GM21367 (cell line): ENCODE measurements at regions not wholly inside any gene's neighbourhood (a gene's known extent, or its start where the extent isn't known, plus 50 kb on each side); places are given as distances from the start of the nearest gene placed in this dataset.
"Not testable (repeated sequence)": the region's sequence is repeated elsewhere in the genome, so short reads cannot be mapped to it uniquely, and the experiment has no call there.

Experiments
- ATAC-seq: cut with Tn5 transposase; IDR thresholded peaks from one replicate; pipeline ENCODE4 v1.9.1; 2021; ENCODE audit not compliant: unreplicated experiment

- ATAC-seq: peak; percentile 78
Observed at GRCh38 chr3:103134023-103134724, 699.4 kb downstream of the ZPLD1 start.

- ATAC-seq: no peak
Observed at GRCh38 chr3:103136621-103137020, 701.8 kb downstream of the ZPLD1 start.

- ATAC-seq: no peak
Observed at GRCh38 chr3:103137830-103138229, 703.0 kb downstream of the ZPLD1 start.

- no peak for ATAC-seq
Observed at GRCh38 chr3:103158183-103158582, 723.4 kb downstream of the ZPLD1 start.

- no peak for ATAC-seq
Observed at GRCh38 chr3:103166890-103167289, 732.1 kb downstream of the ZPLD1 start.

- no peak for ATAC-seq
Observed at GRCh38 chr3:103167850-103168249, 733.0 kb downstream of the ZPLD1 start.

- ATAC-seq: no peak
Observed at GRCh38 chr3:103169289-103169688, 734.5 kb downstream of the ZPLD1 start.

GRCh38 chr3:103170651-103171050 is 735.8 kb downstream of the ZPLD1 start:
- no peak for ATAC-seq

- ATAC-seq: no peak
Observed at GRCh38 chr3:103173940-103174339, 739.1 kb downstream of the ZPLD1 start.

- no peak for ATAC-seq
Observed at GRCh38 chr3:103181160-103181559, 746.3 kb downstream of the ZPLD1 start.

- no peak for ATAC-seq
Observed at GRCh38 chr3:103184772-103185171, 750.0 kb downstream of the ZPLD1 start.

- ATAC-seq: no peak
Observed at GRCh38 chr3:103189941-103190340, 755.1 kb downstream of the ZPLD1 start.

GRCh38 chr3:103195216-103195615 is 760.4 kb downstream of the ZPLD1 start:
- no peak for ATAC-seq

GRCh38 chr3:103203441-103203840 is 768.6 kb downstream of the ZPLD1 start:
- no peak for ATAC-seq

GRCh38 chr3:103210583-103210982 is 775.8 kb downstream of the ZPLD1 start:
- no peak for ATAC-seq

- ATAC-seq: peak; percentile 100
Observed at GRCh38 chr3:103218146-103218545, 783.3 kb downstream of the ZPLD1 start.

- no peak for ATAC-seq
Observed at GRCh38 chr3:103218793-103219192, 784.0 kb downstream of the ZPLD1 start.

- ATAC-seq: no peak
Observed at GRCh38 chr3:103227651-103228050, 792.8 kb downstream of the ZPLD1 start.

GRCh38 chr3:103247459-103247858 is 812.6 kb downstream of the ZPLD1 start:
- no peak for ATAC-seq

- ATAC-seq: not testable (repeated sequence)
Observed at GRCh38 chr3:103254827-103255226, 820.0 kb downstream of the ZPLD1 start.

GRCh38 chr3:103269287-103269686 is 834.5 kb downstream of the ZPLD1 start:
- no peak for ATAC-seq

- ATAC-seq: no peak
Observed at GRCh38 chr3:103271575-103271974, 836.8 kb downstream of the ZPLD1 start.

- no peak for ATAC-seq
Observed at GRCh38 chr3:103295974-103296570, 861.3 kb downstream of the ZPLD1 start.
